ENCODE measurements at regions not wholly inside any gene's neighbourhood (a gene's known extent, or its start where the extent isn't known, plus 50 kb on each side); places are given as distances from the start of the nearest gene placed in this dataset.

GRCh38 chr5:58341476-58341875 lies 118.4 kb downstream of the PLK2 start:
- TF ChIP-seq CTCF (IDR thresholded peaks at IDR 0.05 in 8 of 11, conservative IDR thresholded peaks at IDR 0.05 in 3 of 11) (no peak), POLR2A (IDR thresholded peaks at IDR 0.05) (no peak)

Data from spleen (tissue), 7 donors.